Fibroblast of the aortic adventitia (primary cell): ENCODE measurements at regions not wholly inside any gene's neighbourhood (a gene's known extent, or its start where the extent isn't known, plus 50 kb on each side); places are given as distances from the start of the nearest gene placed in this dataset.

Source experiments
- DNase-seq: peaks from one replicate; pipeline ENCODE4 v3.0.0-alpha.2; 2010; ENCODE audit warnings: low read depth
- H3K4me3 ChIP-seq: 2 replicates; pipeline ENCODE4 v1.5.1; 2011; ENCODE audit warnings: low read depth, mild to moderate bottlenecking, control low read depth, low read length, moderate library complexity
- CTCF ChIP-seq: IDR thresholded peaks from 2 replicates; pipeline ENCODE4 v1.5.1; 2011; ENCODE audit warnings: mild to moderate bottlenecking, low read length, control low read depth, inconsistent platforms; ENCODE audit not compliant: insufficient read depth

GRCh38 chr3:187896646-187897045 lies 151.4 kb upstream of the BCL6 start:
- DNase-seq: no peak
- H3K4me3 ChIP-seq: no peak overlapping the region
- no peak for TF ChIP-seq CTCF

- H3K4me3 ChIP-seq: no peak overlapping the region
- DNase-seq: no peak
- no peak for TF ChIP-seq CTCF
Observed at GRCh38 chr3:187899246-187899645, 154.0 kb upstream of the BCL6 start.

- DNase-seq: no peak
- no peak overlapping the region for H3K4me3 ChIP-seq
- TF ChIP-seq CTCF: no peak
Observed at GRCh38 chr3:187900993-187901755, 155.9 kb upstream of the BCL6 start.

GRCh38 chr3:187902041-187902471 lies 156.8 kb upstream of the BCL6 start:
- DNase-seq: no peak
- no peak for TF ChIP-seq CTCF
- no peak overlapping the region for H3K4me3 ChIP-seq

GRCh38 chr3:187902936-187903335 lies 157.7 kb upstream of the BCL6 start:
- H3K4me3 ChIP-seq: no peak overlapping the region
- DNase-seq: no peak
- no peak for TF ChIP-seq CTCF

GRCh38 chr3:187903697-187904096 lies 158.4 kb upstream of the BCL6 start:
- no peak for DNase-seq
- no peak overlapping the region for H3K4me3 ChIP-seq
- TF ChIP-seq CTCF: no peak

- DNase-seq: no peak
- no peak for TF ChIP-seq CTCF
Observed at GRCh38 chr3:187906416-187906815, 161.1 kb upstream of the BCL6 start.

More at GRCh38 chr3:187906416-187906815, 161.1 kb upstream of the BCL6 start:
- H3K4me3 ChIP-seq: no peak overlapping the region
